Activated CD8-positive, alpha-beta T cell treated with anti-CD3 and anti-CD28 coated beads for 36 hours (primary cell): ENCODE measurements at regions not wholly inside any gene's neighbourhood (a gene's known extent, or its start where the extent isn't known, plus 50 kb on each side); places are given as distances from the start of the nearest gene placed in this dataset.

Experiments
- ATAC-seq: fragments of 200-7000 bp; cut with Tn5 transposase; one replicate; pipeline ENCODE4 v1.10.0; 2021; ENCODE audit warnings: mild to moderate bottlenecking, moderate library complexity
- CTCF ChIA-PET: fragments of 350-600 bp; sonication (Branson Sonifier 250); formaldehyde crosslinking; loops from one replicate; lab custom pipeline; 2021; ENCODE audit warnings: antibody characterized with exemption; lab: Charles Lee
- POLR2A ChIA-PET: fragments of 350-600 bp; sonication (Branson Sonifier 250); formaldehyde crosslinking; loops from one replicate; lab custom pipeline; 2021; ENCODE audit warnings: antibody characterized with exemption; lab: Charles Lee
- DNase-seq: peaks from one replicate; pipeline ENCODE4 v3.0.0-alpha.2; 2020
- H3K27ac Mint-ChIP-seq: one replicate; pipeline ENCODE4 v1.8.0; 2021; ENCODE audit warnings: mild to moderate bottlenecking, mixed read lengths
- H3K27me3 Mint-ChIP-seq: one replicate; pipeline ENCODE4 v1.8.0; 2021; ENCODE audit warnings: mixed read lengths
- H3K36me3 Mint-ChIP-seq: one replicate; pipeline ENCODE4 v1.8.0; 2021; ENCODE audit warnings: low read depth, mixed read lengths
- H3K4me1 Mint-ChIP-seq: one replicate; pipeline ENCODE4 v1.8.0; 2021; ENCODE audit warnings: low read depth, mixed read lengths
- H3K4me3 Mint-ChIP-seq: one replicate; pipeline ENCODE4 v1.8.0; 2021; ENCODE audit warnings: mild to moderate bottlenecking, moderate library complexity, mixed read lengths
- H3K9me3 Mint-ChIP-seq: one replicate; pipeline ENCODE4 v1.8.0; 2021; ENCODE audit warnings: mixed read lengths
- intact Hi-C: fragments of 100-400 bp; cut with micrococcal nuclease; formaldehyde crosslinking; loops from one replicate; pipeline ENCODE4 v1.10.0; 2022
- TF ChIP-seq, protein P1 (sequence below): fragments of 200-600 bp; IDR thresholded peaks from one replicate; pipeline ENCODE4 v1.8.0; 2022; ENCODE audit warnings: antibody characterized with exemption, mild to moderate bottlenecking

DNA sequence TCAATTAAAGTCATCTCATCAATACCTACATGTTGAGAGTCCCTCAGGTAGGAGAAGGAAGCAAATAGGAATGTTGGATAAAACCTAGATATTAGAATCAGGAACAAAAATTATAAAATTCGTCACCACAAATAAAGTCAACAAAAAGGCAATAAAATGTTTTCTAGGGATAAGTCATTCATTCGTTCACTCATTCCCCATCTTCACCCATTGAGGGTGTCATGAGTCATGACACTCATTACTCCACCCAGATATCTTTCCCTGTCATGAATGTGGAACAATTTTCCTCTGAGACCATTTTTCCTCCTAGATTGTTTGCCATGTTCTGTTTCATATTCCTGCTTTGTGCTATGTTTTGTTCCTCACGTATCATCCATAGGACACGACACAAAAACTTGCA lies 50.9 kb upstream of the OLIG3 start:
- peaks cover 9% of the 10 kb centered on the region for H3K4me1 Mint-ChIP-seq
- intact Hi-C loops: no loop called here
- H3K27me3 Mint-ChIP-seq: peaks cover 6% of the 10 kb centered on the region
- no peak overlapping the region for H3K27ac Mint-ChIP-seq
- no peaks in the 10 kb centered on the region for H3K36me3 Mint-ChIP-seq
- no peak overlapping the region for H3K4me3 Mint-ChIP-seq
- ATAC-seq (no peak), DNase-seq (no peak)
- TF ChIP-seq, protein P1, sequence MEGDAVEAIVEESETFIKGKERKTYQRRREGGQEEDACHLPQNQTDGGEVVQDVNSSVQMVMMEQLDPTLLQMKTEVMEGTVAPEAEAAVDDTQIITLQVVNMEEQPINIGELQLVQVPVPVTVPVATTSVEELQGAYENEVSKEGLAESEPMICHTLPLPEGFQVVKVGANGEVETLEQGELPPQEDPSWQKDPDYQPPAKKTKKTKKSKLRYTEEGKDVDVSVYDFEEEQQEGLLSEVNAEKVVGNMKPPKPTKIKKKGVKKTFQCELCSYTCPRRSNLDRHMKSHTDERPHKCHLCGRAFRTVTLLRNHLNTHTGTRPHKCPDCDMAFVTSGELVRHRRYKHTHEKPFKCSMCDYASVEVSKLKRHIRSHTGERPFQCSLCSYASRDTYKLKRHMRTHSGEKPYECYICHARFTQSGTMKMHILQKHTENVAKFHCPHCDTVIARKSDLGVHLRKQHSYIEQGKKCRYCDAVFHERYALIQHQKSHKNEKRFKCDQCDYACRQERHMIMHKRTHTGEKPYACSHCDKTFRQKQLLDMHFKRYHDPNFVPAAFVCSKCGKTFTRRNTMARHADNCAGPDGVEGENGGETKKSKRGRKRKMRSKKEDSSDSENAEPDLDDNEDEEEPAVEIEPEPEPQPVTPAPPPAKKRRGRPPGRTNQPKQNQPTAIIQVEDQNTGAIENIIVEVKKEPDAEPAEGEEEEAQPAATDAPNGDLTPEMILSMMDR: no peak
- H3K9me3 Mint-ChIP-seq: no peaks in the 10 kb centered on the region
- ChIA-PET POLR2A (no interaction called here), CTCF (no interaction called here)

DNA sequence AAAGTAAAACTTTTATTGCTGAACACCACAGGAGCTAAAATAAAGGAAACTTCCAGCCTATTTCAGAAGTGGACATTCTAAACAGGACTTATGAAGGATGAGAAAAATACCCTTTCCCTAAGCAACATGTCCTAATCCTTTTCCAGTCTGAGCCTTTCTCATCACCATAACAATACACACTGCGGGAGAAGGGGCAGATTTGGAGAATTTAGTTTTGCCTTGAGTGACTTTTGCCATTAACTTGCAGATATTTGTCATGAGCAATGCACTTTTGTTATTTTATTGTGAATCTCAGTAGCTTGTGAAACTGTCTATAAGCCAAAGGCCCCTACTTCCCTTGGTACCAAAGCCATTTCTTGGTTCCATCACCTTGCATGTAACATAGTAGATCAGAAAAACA lies 53.0 kb upstream of the OLIG3 start:
- no peak overlapping the region for H3K27ac Mint-ChIP-seq
- intact Hi-C loops: no loop called here
- H3K36me3 Mint-ChIP-seq: no peaks in the 10 kb centered on the region
- no peak overlapping the region for H3K4me3 Mint-ChIP-seq
- ATAC-seq (no peak), DNase-seq (no peak)
- TF ChIP-seq, protein P1: no peak
- no peaks in the 10 kb centered on the region for H3K9me3 Mint-ChIP-seq
- H3K27me3 Mint-ChIP-seq: peaks cover 6% of the 10 kb centered on the region
- CTCF ChIA-PET: interaction anchor here (1.9 kb wide), 1 partner anchor 9 kb away, joined by 4 read pairs; no protein-coding TSS in a partner anchor
- POLR2A ChIA-PET: no interaction called here
- peaks cover 7% of the 10 kb centered on the region for H3K4me1 Mint-ChIP-seq

DNA sequence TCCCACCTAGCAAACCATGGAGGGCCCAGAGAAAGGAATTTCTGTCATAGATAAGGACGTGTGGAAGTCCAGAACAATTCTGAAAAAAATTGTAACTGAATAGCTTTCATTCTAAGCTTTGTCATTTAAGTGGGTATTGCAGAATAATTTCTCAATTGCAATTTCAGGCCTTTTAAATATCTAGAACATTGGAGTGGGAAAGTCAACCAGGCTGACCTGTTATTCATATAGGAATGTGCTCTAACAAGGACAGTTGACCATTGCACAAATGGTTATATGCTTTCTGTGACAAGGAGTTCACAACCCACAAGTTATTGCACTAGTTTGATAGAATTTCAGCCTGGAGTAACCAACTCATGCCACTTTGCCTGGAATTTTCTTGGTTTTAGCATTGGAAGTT lies 53.4 kb upstream of the OLIG3 start:
- Mint-ChIP-seq H3K27ac (no peak overlapping the region), H3K4me1 (peaks cover 3% of the 10 kb centered on the region), H3K4me3 (no peak overlapping the region), H3K36me3 (no peaks in the 10 kb centered on the region), H3K27me3 (peaks cover 6% of the 10 kb centered on the region), H3K9me3 (no peaks in the 10 kb centered on the region)
- ATAC-seq (no peak), DNase-seq (no peak)
- ChIA-PET CTCF (interaction anchor here (1.9 kb wide), 1 partner anchor 8 kb away, joined by 4 read pairs; no protein-coding TSS in a partner anchor), POLR2A (no interaction called here)
- intact Hi-C loops: no loop called here
- TF ChIP-seq, protein P1: no peak

DNA sequence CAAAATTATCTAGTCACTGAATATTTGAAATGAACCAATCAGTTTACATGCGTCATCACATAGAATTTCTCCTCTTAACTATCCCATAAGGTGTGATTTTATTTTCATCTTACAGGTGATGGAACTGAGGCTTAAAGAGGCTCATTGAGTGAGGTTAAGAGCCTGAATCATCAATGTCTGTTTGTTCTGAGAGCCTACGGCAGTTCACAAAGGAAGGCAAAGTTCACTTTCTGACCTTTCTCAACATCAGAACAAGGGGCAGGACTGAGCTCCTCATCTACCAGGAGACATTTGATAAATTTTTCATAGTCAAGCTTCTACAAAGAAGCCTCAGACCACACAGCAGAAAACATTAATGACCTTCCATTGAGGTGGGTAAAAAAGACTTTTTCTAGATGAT lies 54.9 kb upstream of the OLIG3 start:
- DNase-seq: no peak
- POLR2A ChIA-PET: no interaction called here
- Mint-ChIP-seq H3K9me3 (no peaks in the 10 kb centered on the region), H3K27me3 (peaks cover 4% of the 10 kb centered on the region), H3K27ac (no peak overlapping the region), H3K4me3 (no peak overlapping the region), H3K4me1 (no peaks in the 10 kb centered on the region), H3K36me3 (no peaks in the 10 kb centered on the region)
- CTCF ChIA-PET: no interaction called here
- TF ChIP-seq, protein P1: no peak
- intact Hi-C loops: no loop called here
- no peak for ATAC-seq

DNA sequence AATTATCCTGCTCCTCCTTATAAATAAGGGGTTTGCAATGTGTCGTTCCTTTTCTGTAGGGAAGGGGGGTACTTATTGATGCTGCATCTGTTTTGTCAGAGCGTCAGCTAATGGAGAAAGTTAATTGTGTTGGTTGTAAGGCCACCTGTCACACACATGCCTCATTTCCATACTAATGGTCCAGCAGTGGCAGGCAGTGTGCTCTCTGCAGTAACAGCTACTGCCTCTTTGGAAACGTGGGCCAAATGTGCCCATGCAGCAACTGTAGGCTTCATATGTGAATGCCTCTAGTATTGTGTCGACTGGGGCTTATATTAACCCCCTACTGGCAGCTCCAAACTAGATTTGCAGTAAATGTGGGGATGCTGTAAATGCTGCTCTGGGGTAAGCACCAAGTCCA lies 56.3 kb upstream of the OLIG3 start:
- CTCF ChIA-PET: no interaction called here
- H3K4me3 Mint-ChIP-seq: no peak overlapping the region
- no peaks in the 10 kb centered on the region for H3K4me1 Mint-ChIP-seq
- ATAC-seq: no peak
- TF ChIP-seq, protein P1: no peak
- intact Hi-C loops: no loop called here
- H3K27ac Mint-ChIP-seq: no peak overlapping the region
- H3K9me3 Mint-ChIP-seq: no peaks in the 10 kb centered on the region
- no peak for DNase-seq
- POLR2A ChIA-PET: interaction anchor here (0.9 kb wide), 1 partner anchor 38 kb away, joined by 3 read pairs; no protein-coding TSS in a partner anchor
- H3K27me3 Mint-ChIP-seq: no peaks in the 10 kb centered on the region
- H3K36me3 Mint-ChIP-seq: no peaks in the 10 kb centered on the region
